ENCODE measurements at regions not wholly inside any gene's neighbourhood (a gene's known extent, or its start where the extent isn't known, plus 50 kb on each side); places are given as distances from the start of the nearest gene placed in this dataset.

GRCh38 chr3:175898194-175898593 lies 1039.1 kb downstream of the NAALADL2 start:
- 100% methylated on average over 2 of the region's 2 CpGs for WGBS (ENCODE audit: insufficient coverage)

GRCh38 chr3:175896655-175897054 lies 1037.5 kb downstream of the NAALADL2 start:
- CTCF ChIA-PET = no interaction called here
- Histone ChIP-seq H3K4me1 (ENCODE audit: control extremely low read depth in 1 of 4, control insufficient read depth in 4 of 4, insufficient read depth in 4 of 4, low read length in 3 of 4) (no peaks in the 10 kb centered on the region), H3K27ac (ENCODE audit: insufficient read depth in 1 of 2, low read depth in 1 of 2, low read length in 2 of 2, poor library complexity in 1 of 2, severe bottlenecking in 2 of 2) (no peak overlapping the region), H3K27me3 (replicated peaks in 2 of 5; ENCODE audit: control insufficient read depth in 4 of 5, insufficient read depth in 5 of 5, low read length in 4 of 5) (no peaks in the 10 kb centered on the region), H3K36me3 (ENCODE audit: control insufficient read depth in 4 of 4, insufficient read depth in 4 of 4, low read length in 3 of 4) (no peaks in the 10 kb centered on the region), H3K4me3 (ENCODE audit: control insufficient read depth in 1 of 7, extremely low read depth in 1 of 7, insufficient read depth in 4 of 7, low read depth in 2 of 7, low read length in 6 of 7) (no peak overlapping the region), H3K9me3 (ENCODE audit: control extremely low read depth in 1 of 5, control insufficient read depth in 4 of 5, insufficient read depth in 2 of 5, low read depth in 1 of 5, low read length in 4 of 5) (no peaks in the 10 kb centered on the region)
- POLR2A ChIA-PET = no interaction called here
- 100% methylated on average over 1 of the region's 2 CpGs for WGBS (ENCODE audit: insufficient coverage)
- no peak for DNase-seq

More at GRCh38 chr3:175898194-175898593, 1039.1 kb downstream of the NAALADL2 start:
- no peaks in the 10 kb centered on the region for H3K9me3 ChIP-seq (ENCODE audit: control extremely low read depth in 1 of 5, control insufficient read depth in 4 of 5, insufficient read depth in 2 of 5, low read depth in 1 of 5, low read length in 4 of 5)
- H3K4me1 ChIP-seq (ENCODE audit: control extremely low read depth in 1 of 4, control insufficient read depth in 4 of 4, insufficient read depth in 4 of 4, low read length in 3 of 4) = no peaks in the 10 kb centered on the region
- H3K27me3 ChIP-seq (replicated peaks in 2 of 5; ENCODE audit: control insufficient read depth in 4 of 5, insufficient read depth in 5 of 5, low read length in 4 of 5) = no peaks in the 10 kb centered on the region
- H3K36me3 ChIP-seq (ENCODE audit: control insufficient read depth in 4 of 4, insufficient read depth in 4 of 4, low read length in 3 of 4) = no peaks in the 10 kb centered on the region
- H3K27ac ChIP-seq (ENCODE audit: insufficient read depth in 1 of 2, low read depth in 1 of 2, low read length in 2 of 2, poor library complexity in 1 of 2, severe bottlenecking in 2 of 2) = no peak overlapping the region
- no peak for DNase-seq
- ChIA-PET POLR2A (no interaction called here), CTCF (interaction anchor here (0.7 kb wide), 1 partner anchor 12 kb away, joined by 3 read pairs; no protein-coding TSS in a partner anchor)
- H3K4me3 ChIP-seq (ENCODE audit: control insufficient read depth in 1 of 7, extremely low read depth in 1 of 7, insufficient read depth in 4 of 7, low read depth in 2 of 7, low read length in 6 of 7) = no peak overlapping the region

GRCh38 chr3:175895731-175896130 lies 1036.6 kb downstream of the NAALADL2 start:
- CTCF ChIA-PET = no interaction called here

GRCh38 chr3:175893566-175893965 lies 1034.4 kb downstream of the NAALADL2 start:
- no peaks in the 10 kb centered on the region for H3K27me3 ChIP-seq (replicated peaks in 2 of 5; ENCODE audit: control insufficient read depth in 4 of 5, insufficient read depth in 5 of 5, low read length in 4 of 5)
- H3K27ac ChIP-seq (ENCODE audit: insufficient read depth in 1 of 2, low read depth in 1 of 2, low read length in 2 of 2, poor library complexity in 1 of 2, severe bottlenecking in 2 of 2) = no peak overlapping the region
- no peaks in the 10 kb centered on the region for H3K36me3 ChIP-seq (ENCODE audit: control insufficient read depth in 4 of 4, insufficient read depth in 4 of 4, low read length in 3 of 4)
- H3K4me3 ChIP-seq (ENCODE audit: control insufficient read depth in 1 of 7, extremely low read depth in 1 of 7, insufficient read depth in 4 of 7, low read depth in 2 of 7, low read length in 6 of 7) = no peak overlapping the region
- POLR2A ChIA-PET = no interaction called here
- H3K9me3 ChIP-seq (ENCODE audit: control extremely low read depth in 1 of 5, control insufficient read depth in 4 of 5, insufficient read depth in 2 of 5, low read depth in 1 of 5, low read length in 4 of 5) = no peaks in the 10 kb centered on the region
- WGBS (ENCODE audit: insufficient coverage) = 90% methylated on average over 4 of the region's 5 CpGs
- CTCF ChIA-PET = no interaction called here
- no peaks in the 10 kb centered on the region for H3K4me1 ChIP-seq (ENCODE audit: control extremely low read depth in 1 of 4, control insufficient read depth in 4 of 4, insufficient read depth in 4 of 4, low read length in 3 of 4)
- DNase-seq = no peak

More at GRCh38 chr3:175895731-175896130, 1036.6 kb downstream of the NAALADL2 start:
- no peak overlapping the region for H3K4me3 ChIP-seq (ENCODE audit: control insufficient read depth in 1 of 7, extremely low read depth in 1 of 7, insufficient read depth in 4 of 7, low read depth in 2 of 7, low read length in 6 of 7)
- H3K36me3 ChIP-seq (ENCODE audit: control insufficient read depth in 4 of 4, insufficient read depth in 4 of 4, low read length in 3 of 4) = no peaks in the 10 kb centered on the region
- H3K27me3 ChIP-seq (replicated peaks in 2 of 5; ENCODE audit: control insufficient read depth in 4 of 5, insufficient read depth in 5 of 5, low read length in 4 of 5) = no peaks in the 10 kb centered on the region
- H3K4me1 ChIP-seq (ENCODE audit: control extremely low read depth in 1 of 4, control insufficient read depth in 4 of 4, insufficient read depth in 4 of 4, low read length in 3 of 4) = no peaks in the 10 kb centered on the region
- H3K9me3 ChIP-seq (ENCODE audit: control extremely low read depth in 1 of 5, control insufficient read depth in 4 of 5, insufficient read depth in 2 of 5, low read depth in 1 of 5, low read length in 4 of 5) = no peaks in the 10 kb centered on the region
- WGBS (ENCODE audit: insufficient coverage) = no CpG with 5 or more reads among the region's 1 CpG
- POLR2A ChIA-PET = no interaction called here
- no peak for DNase-seq
- H3K27ac ChIP-seq (ENCODE audit: insufficient read depth in 1 of 2, low read depth in 1 of 2, low read length in 2 of 2, poor library complexity in 1 of 2, severe bottlenecking in 2 of 2) = no peak overlapping the region

- H3K36me3 ChIP-seq (ENCODE audit: control insufficient read depth in 4 of 4, insufficient read depth in 4 of 4, low read length in 3 of 4) = no peaks in the 10 kb centered on the region
- H3K9me3 ChIP-seq (ENCODE audit: control extremely low read depth in 1 of 5, control insufficient read depth in 4 of 5, insufficient read depth in 2 of 5, low read depth in 1 of 5, low read length in 4 of 5) = peaks cover 0 to 5% (median 0%) of the 10 kb centered on the region in 5 experiments
- H3K4me3 ChIP-seq (ENCODE audit: control insufficient read depth in 1 of 7, extremely low read depth in 1 of 7, insufficient read depth in 4 of 7, low read depth in 2 of 7, low read length in 6 of 7) = no peak overlapping the region
- CTCF ChIA-PET = no interaction called here
- no peak for DNase-seq
- H3K27me3 ChIP-seq (replicated peaks in 2 of 5; ENCODE audit: control insufficient read depth in 4 of 5, insufficient read depth in 5 of 5, low read length in 4 of 5) = no peaks in the 10 kb centered on the region
- no CpG with 5 or more reads among the region's 4 CpGs for WGBS (ENCODE audit: insufficient coverage)
- POLR2A ChIA-PET = no interaction called here
- no peak overlapping the region for H3K27ac ChIP-seq (ENCODE audit: insufficient read depth in 1 of 2, low read depth in 1 of 2, low read length in 2 of 2, poor library complexity in 1 of 2, severe bottlenecking in 2 of 2)
- no peaks in the 10 kb centered on the region for H3K4me1 ChIP-seq (ENCODE audit: control extremely low read depth in 1 of 4, control insufficient read depth in 4 of 4, insufficient read depth in 4 of 4, low read length in 3 of 4)
These were observed 1030.9 kb downstream of the NAALADL2 start for GRCh38 chr3:175890066-175890465.

- Histone ChIP-seq H3K27ac (ENCODE audit: insufficient read depth in 1 of 2, low read depth in 1 of 2, low read length in 2 of 2, poor library complexity in 1 of 2, severe bottlenecking in 2 of 2) (no peak overlapping the region), H3K27me3 (replicated peaks in 2 of 5; ENCODE audit: control insufficient read depth in 4 of 5, insufficient read depth in 5 of 5, low read length in 4 of 5) (no peaks in the 10 kb centered on the region), H3K4me3 (ENCODE audit: control insufficient read depth in 1 of 7, extremely low read depth in 1 of 7, insufficient read depth in 4 of 7, low read depth in 2 of 7, low read length in 6 of 7) (no peak overlapping the region), H3K36me3 (ENCODE audit: control insufficient read depth in 4 of 4, insufficient read depth in 4 of 4, low read length in 3 of 4) (no peaks in the 10 kb centered on the region), H3K9me3 (ENCODE audit: control extremely low read depth in 1 of 5, control insufficient read depth in 4 of 5, insufficient read depth in 2 of 5, low read depth in 1 of 5, low read length in 4 of 5) (peaks cover 0 to 5% (median 2%) of the 10 kb centered on the region in 5 experiments), H3K4me1 (ENCODE audit: control extremely low read depth in 1 of 4, control insufficient read depth in 4 of 4, insufficient read depth in 4 of 4, low read length in 3 of 4) (no peaks in the 10 kb centered on the region)
- WGBS (ENCODE audit: insufficient coverage) = 97% methylated on average over 10 of the region's 10 CpGs
- ChIA-PET POLR2A (no interaction called here), CTCF (interaction anchor here (0.9 kb wide), 1 partner anchor 13 kb away, joined by 3 read pairs; no protein-coding TSS in a partner anchor)
- DNase-seq = no peak
These were observed 1026.2 kb downstream of the NAALADL2 start for GRCh38 chr3:175885231-175885766.

GRCh38 chr3:175879417-175879816 lies 1020.3 kb downstream of the NAALADL2 start:
- no peak overlapping the region for H3K27ac ChIP-seq (ENCODE audit: insufficient read depth in 1 of 2, low read depth in 1 of 2, low read length in 2 of 2, poor library complexity in 1 of 2, severe bottlenecking in 2 of 2)
- ChIA-PET CTCF (no interaction called here), POLR2A (no interaction called here)
- no peak for DNase-seq
- no peaks in the 10 kb centered on the region for H3K9me3 ChIP-seq (ENCODE audit: control extremely low read depth in 1 of 5, control insufficient read depth in 4 of 5, insufficient read depth in 2 of 5, low read depth in 1 of 5, low read length in 4 of 5)
- no peak overlapping the region for H3K4me3 ChIP-seq (ENCODE audit: control insufficient read depth in 1 of 7, extremely low read depth in 1 of 7, insufficient read depth in 4 of 7, low read depth in 2 of 7, low read length in 6 of 7)
- WGBS (ENCODE audit: insufficient coverage) = 100% methylated on average over 2 of the region's 2 CpGs
- no peaks in the 10 kb centered on the region for H3K4me1 ChIP-seq (ENCODE audit: control extremely low read depth in 1 of 4, control insufficient read depth in 4 of 4, insufficient read depth in 4 of 4, low read length in 3 of 4)
- H3K36me3 ChIP-seq (ENCODE audit: control insufficient read depth in 4 of 4, insufficient read depth in 4 of 4, low read length in 3 of 4) = no peaks in the 10 kb centered on the region
- H3K27me3 ChIP-seq (replicated peaks in 2 of 5; ENCODE audit: control insufficient read depth in 4 of 5, insufficient read depth in 5 of 5, low read length in 4 of 5) = no peaks in the 10 kb centered on the region
